Stimulated activated naive CD4-positive, alpha-beta T cell treated with Interleukin-2 at 50 U/mL for 16 hours (primary cell): ENCODE measurements at regions not wholly inside any gene's neighbourhood (a gene's known extent, or its start where the extent isn't known, plus 50 kb on each side); places are given as distances from the start of the nearest gene placed in this dataset.
"Not testable (repeated sequence)": the region's sequence is repeated elsewhere in the genome, so short reads cannot be mapped to it uniquely, and the experiment has no call there.

Source experiments
- DNase-seq: peaks from one replicate; lab custom pipeline; 2025; lab: John Stamatoyannopoulos, UW

DNA sequence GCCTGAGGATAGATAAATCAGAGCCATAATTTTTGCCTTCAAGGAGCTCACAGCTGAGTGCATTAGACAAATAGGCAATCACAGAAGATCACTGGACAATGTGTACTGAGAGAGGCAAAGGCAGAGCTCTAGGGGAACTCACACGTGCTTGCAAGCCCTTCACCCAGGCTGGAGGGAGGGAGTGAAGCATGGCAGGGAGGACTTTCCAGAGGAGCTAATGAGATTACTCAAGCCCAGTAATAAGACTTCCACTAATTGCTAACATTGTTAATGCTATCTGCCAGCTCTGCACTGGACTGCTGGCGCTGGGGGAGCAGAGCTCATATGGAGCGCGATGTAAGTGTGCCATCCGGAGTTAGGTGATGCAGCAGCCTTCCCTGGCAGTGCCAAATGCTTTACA is 408.4 kb downstream of the NTRK2 start:
- DNase-seq, result no peak

GRCh38 chr9:85077146-85077545 is 407.6 kb downstream of the NTRK2 start:
- not testable (repeated sequence) for DNase-seq
